ENCODE measurements at regions not wholly inside any gene's neighbourhood (a gene's known extent, or its start where the extent isn't known, plus 50 kb on each side); places are given as distances from the start of the nearest gene placed in this dataset.

- TF ChIP-seq CTCF (IDR thresholded peaks at IDR 0.05; ENCODE audit: low read depth, low read length) (no peak), EZH2phosphoT487 (IDR thresholded peaks at IDR 0.05; ENCODE audit: low read depth) (no peak)
Observed at GRCh38 chr5:57396701-57397100, 85.9 kb downstream of the ACTBL2 start.
